A549 (cell line): ENCODE measurements at regions not wholly inside any gene's neighbourhood (a gene's known extent, or its start where the extent isn't known, plus 50 kb on each side); places are given as distances from the start of the nearest gene placed in this dataset.

Experiments used
- BHLHE40 ChIP-seq: IDR thresholded peaks from 2 replicates; pipeline ENCODE4 v1.6.1; 2012; ENCODE audit warnings: low read depth, low read length, inconsistent platforms
- CEBPB ChIP-seq, 2 experiments: fragments of >200 bp in 1 of 2; sonication (Bioruptor Twin) in 1 of 2; formaldehyde crosslinking in 1 of 2; IDR thresholded peaks; 2 replicates each; pipeline ENCODE4 v1.6.1; 2012 to 2016
- CHD2 ChIP-seq: fragments of 150-350 bp; IDR thresholded peaks from 2 replicates; pipeline ENCODE4 v1.6.1; 2014; ENCODE audit warnings: low read length; ENCODE audit not compliant: partially characterized antibody
- CTCF ChIP-seq: fragments of >200 bp; sonication (Bioruptor Twin); formaldehyde crosslinking; IDR thresholded peaks from 3 replicates; pipeline ENCODE4 v1.5.1; 2016
- JUNB ChIP-seq: fragments of >200 bp; sonication (Bioruptor Twin); formaldehyde crosslinking; IDR thresholded peaks from 2 replicates; pipeline ENCODE4 v1.6.1; 2016
- MAFK ChIP-seq: fragments of 450-650 bp; IDR thresholded peaks from 2 replicates; pipeline ENCODE4 v1.6.1; 2014; ENCODE audit not compliant: partially characterized antibody
- PHF8 ChIP-seq: fragments of 200-600 bp; sonication (generic); IDR thresholded peaks from 2 replicates; pipeline ENCODE4 v1.6.1; 2016; ENCODE audit warnings: low read depth, mild to moderate bottlenecking, antibody characterized with exemption, moderate library complexity, borderline replicate concordance
- POLR2A ChIP-seq: IDR thresholded peaks from 2 replicates; pipeline ENCODE4 v1.6.1; 2012; ENCODE audit warnings: mild to moderate bottlenecking, low read length
- RARB ChIP-seq: fragments of 250-450 bp; sonication (Bioruptor Pico); IDR thresholded peaks from 2 replicates; pipeline ENCODE4 v1.8.0; 2021; ENCODE audit warnings: mild to moderate bottlenecking, moderate library complexity
- RCOR1 ChIP-seq: fragments of 150-350 bp; IDR thresholded peaks from 2 replicates; pipeline ENCODE4 v1.6.1; 2014; ENCODE audit warnings: antibody characterized with exemption, low read length, low read depth
- RFX5 ChIP-seq: fragments of 450-650 bp; IDR thresholded peaks from 2 replicates; pipeline ENCODE4 v1.7.1; 2014; ENCODE audit warnings: antibody characterized with exemption, mild to moderate bottlenecking, moderate library complexity
- USF2 ChIP-seq: fragments of 450-650 bp; IDR thresholded peaks from 2 replicates; pipeline ENCODE4 v1.6.1; 2014; ENCODE audit warnings: antibody characterized with exemption
- TF ChIP-seq, protein P1 (sequence below): IDR thresholded peaks from 2 replicates; pipeline ENCODE4 v1.6.1; 2012

GRCh38 chr7:92915348-92915747 is 79.0 kb upstream of the CDK6 start:
- no peak for TF ChIP-seq CHD2
- no peak for TF ChIP-seq POLR2A
- no peak for TF ChIP-seq CTCF
- TF ChIP-seq, protein P1, sequence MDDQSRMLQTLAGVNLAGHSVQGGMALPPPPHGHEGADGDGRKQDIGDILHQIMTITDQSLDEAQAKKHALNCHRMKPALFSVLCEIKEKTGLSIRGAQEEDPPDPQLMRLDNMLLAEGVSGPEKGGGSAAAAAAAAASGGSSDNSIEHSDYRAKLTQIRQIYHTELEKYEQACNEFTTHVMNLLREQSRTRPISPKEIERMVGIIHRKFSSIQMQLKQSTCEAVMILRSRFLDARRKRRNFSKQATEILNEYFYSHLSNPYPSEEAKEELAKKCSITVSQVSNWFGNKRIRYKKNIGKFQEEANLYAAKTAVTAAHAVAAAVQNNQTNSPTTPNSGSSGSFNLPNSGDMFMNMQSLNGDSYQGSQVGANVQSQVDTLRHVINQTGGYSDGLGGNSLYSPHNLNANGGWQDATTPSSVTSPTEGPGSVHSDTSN = no peak
- no peak for TF ChIP-seq RCOR1
- no peak for TF ChIP-seq CEBPB (IDR thresholded peaks at IDR 0.05)
- TF ChIP-seq MAFK = no peak
- no peak for TF ChIP-seq BHLHE40
- no peak for TF ChIP-seq PHF8
- no peak for TF ChIP-seq RARB (CRISPR knock-in tag)
- no peak for TF ChIP-seq JUNB
- TF ChIP-seq RFX5 = no peak
- no peak for TF ChIP-seq USF2
